ENCODE measurements at regions not wholly inside any gene's neighbourhood (a gene's known extent, or its start where the extent isn't known, plus 50 kb on each side); places are given as distances from the start of the nearest gene placed in this dataset.

DNA sequence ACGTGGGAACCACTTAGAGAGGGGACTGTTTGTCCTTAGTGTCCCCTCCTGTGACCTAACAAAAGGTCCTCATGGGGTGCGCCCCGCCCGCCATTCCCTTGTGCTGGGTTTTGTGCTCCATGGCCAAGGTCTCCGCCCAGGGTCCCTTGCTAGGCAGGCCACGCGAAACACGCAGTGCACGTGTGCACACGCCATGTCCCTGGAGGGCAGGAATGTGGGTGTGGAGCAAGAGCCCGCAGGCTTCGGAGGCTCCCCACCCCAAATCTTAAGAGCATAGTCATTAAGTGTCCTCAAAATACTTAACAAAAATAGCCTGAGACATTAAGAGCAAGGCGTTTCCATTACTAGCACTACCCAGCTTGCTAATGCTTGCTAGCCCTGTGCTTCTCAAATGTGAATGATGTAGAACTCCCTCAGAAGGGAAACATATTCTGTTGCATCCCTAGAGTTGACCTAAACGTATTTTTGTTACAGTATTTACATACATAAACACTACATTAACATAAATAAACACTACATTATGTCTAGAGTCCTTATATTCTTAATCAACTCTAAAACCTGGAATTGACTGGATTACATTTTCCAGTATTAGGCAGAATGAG lies 117.6 kb upstream of the APCDD1 start:
- no peak overlapping the region for H3K27ac ChIP-seq (ENCODE audit: insufficient read depth, low read length, poor library complexity, severe bottlenecking)
- peaks cover 0 to 3% (median 0%) of the 10 kb centered on the region in 7 donors for H3K9me3 Mint-ChIP-seq
- H3K27ac Mint-ChIP-seq = no peak overlapping the region
- no peak overlapping the region for H3K4me3 ChIP-seq (ENCODE audit: low read depth, low read length)
- ATAC-seq (ENCODE audit: low read depth in 2 of 2) (no peak), DNase-seq (no peak)
- H3K4me3 Mint-ChIP-seq = no peak overlapping the region
- no peaks in the 10 kb centered on the region for H3K4me1 Mint-ChIP-seq
- H3K36me3 ChIP-seq (ENCODE audit: control insufficient read depth, insufficient read depth, low read length) = no peaks in the 10 kb centered on the region
- H3K4me1 ChIP-seq (ENCODE audit: control insufficient read depth, insufficient read depth, low read length, poor library complexity, severe bottlenecking) = no peaks in the 10 kb centered on the region
- no peaks in the 10 kb centered on the region for H3K9me3 ChIP-seq (ENCODE audit: control insufficient read depth in 2 of 2, low read length in 2 of 2)
- no peaks in the 10 kb centered on the region for H3K27me3 Mint-ChIP-seq
- no peaks in the 10 kb centered on the region for H3K36me3 Mint-ChIP-seq
- no peaks in the 10 kb centered on the region for H3K27me3 ChIP-seq (ENCODE audit: control insufficient read depth, insufficient read depth, low read length)

DNA sequence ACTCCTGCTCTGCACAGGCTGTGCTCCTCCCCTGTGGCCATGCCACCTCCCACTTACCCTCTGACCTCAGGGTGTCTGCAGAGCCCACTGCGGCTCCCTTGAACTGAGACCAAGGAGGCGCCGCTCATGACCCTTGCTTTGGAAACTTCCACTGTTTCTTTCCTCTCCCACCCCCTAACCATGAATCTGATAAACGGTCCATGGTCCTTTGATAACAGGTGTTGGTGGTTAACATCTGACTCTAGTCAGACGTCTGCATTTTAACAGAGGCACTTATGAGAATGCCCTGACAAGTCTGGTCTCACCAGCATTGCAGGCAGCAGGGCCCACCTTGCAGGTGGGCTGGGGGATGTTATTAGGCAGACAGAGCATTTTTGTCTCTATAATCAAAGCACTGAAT lies 113.6 kb upstream of the APCDD1 start:
- H3K9me3 Mint-ChIP-seq = peaks cover 0 to 3% (median 0%) of the 10 kb centered on the region in 7 donors
- no peaks in the 10 kb centered on the region for H3K4me1 Mint-ChIP-seq
- H3K4me3 Mint-ChIP-seq = no peak overlapping the region
- H3K36me3 Mint-ChIP-seq = no peaks in the 10 kb centered on the region
- no peak overlapping the region for H3K27ac Mint-ChIP-seq
- Histone ChIP-seq H3K4me3 (ENCODE audit: low read depth, low read length) (no peak overlapping the region), H3K27ac (ENCODE audit: insufficient read depth, low read length, poor library complexity, severe bottlenecking) (no peak overlapping the region), H3K4me1 (ENCODE audit: control insufficient read depth, insufficient read depth, low read length, poor library complexity, severe bottlenecking) (no peaks in the 10 kb centered on the region), H3K36me3 (ENCODE audit: control insufficient read depth, insufficient read depth, low read length) (no peaks in the 10 kb centered on the region), H3K9me3 (ENCODE audit: control insufficient read depth in 2 of 2, low read length in 2 of 2) (no peaks in the 10 kb centered on the region), H3K27me3 (ENCODE audit: control insufficient read depth, insufficient read depth, low read length) (no peaks in the 10 kb centered on the region)
- DNase-seq (no peak), ATAC-seq (ENCODE audit: low read depth in 2 of 2) (no peak)
- no peaks in the 10 kb centered on the region for H3K27me3 Mint-ChIP-seq

DNA sequence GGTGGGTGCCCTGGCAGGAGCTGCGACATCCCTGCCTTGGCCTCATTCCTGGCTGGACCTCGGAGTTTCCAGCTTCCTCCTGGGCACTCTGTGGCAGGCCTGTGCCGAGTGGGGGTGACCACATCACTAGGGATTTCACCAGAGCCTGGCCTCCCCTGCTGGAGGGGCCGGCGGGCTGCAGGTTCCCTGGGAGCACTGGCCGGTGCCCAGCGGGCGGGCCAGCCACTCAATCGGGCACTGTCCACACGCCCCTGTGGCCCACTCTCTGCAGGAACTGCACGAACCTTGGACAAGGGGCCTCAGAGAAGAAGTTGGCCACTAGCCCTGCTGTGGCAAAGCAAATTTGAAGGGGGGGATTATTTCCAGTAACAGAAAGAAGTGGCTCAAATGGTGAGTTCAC lies 110.7 kb upstream of the APCDD1 start:
- no peaks in the 10 kb centered on the region for H3K9me3 ChIP-seq (ENCODE audit: control insufficient read depth in 2 of 2, low read length in 2 of 2)
- H3K4me3 ChIP-seq (ENCODE audit: low read depth, low read length) = no peak overlapping the region
- H3K4me1 ChIP-seq (ENCODE audit: control insufficient read depth, insufficient read depth, low read length, poor library complexity, severe bottlenecking) = no peaks in the 10 kb centered on the region
- H3K27me3 Mint-ChIP-seq = no peaks in the 10 kb centered on the region
- H3K4me3 Mint-ChIP-seq = no peak overlapping the region
- ATAC-seq (ENCODE audit: low read depth in 2 of 2) (no peak), DNase-seq (no peak)
- no peaks in the 10 kb centered on the region for H3K36me3 Mint-ChIP-seq
- no peaks in the 10 kb centered on the region for H3K27me3 ChIP-seq (ENCODE audit: control insufficient read depth, insufficient read depth, low read length)
- H3K36me3 ChIP-seq (ENCODE audit: control insufficient read depth, insufficient read depth, low read length) = no peaks in the 10 kb centered on the region
- H3K9me3 Mint-ChIP-seq = peaks cover 0 to 3% (median 0%) of the 10 kb centered on the region in 7 donors
- no peak overlapping the region for H3K27ac ChIP-seq (ENCODE audit: insufficient read depth, low read length, poor library complexity, severe bottlenecking)
- H3K27ac Mint-ChIP-seq = no peak overlapping the region
- H3K4me1 Mint-ChIP-seq = no peaks in the 10 kb centered on the region

DNA sequence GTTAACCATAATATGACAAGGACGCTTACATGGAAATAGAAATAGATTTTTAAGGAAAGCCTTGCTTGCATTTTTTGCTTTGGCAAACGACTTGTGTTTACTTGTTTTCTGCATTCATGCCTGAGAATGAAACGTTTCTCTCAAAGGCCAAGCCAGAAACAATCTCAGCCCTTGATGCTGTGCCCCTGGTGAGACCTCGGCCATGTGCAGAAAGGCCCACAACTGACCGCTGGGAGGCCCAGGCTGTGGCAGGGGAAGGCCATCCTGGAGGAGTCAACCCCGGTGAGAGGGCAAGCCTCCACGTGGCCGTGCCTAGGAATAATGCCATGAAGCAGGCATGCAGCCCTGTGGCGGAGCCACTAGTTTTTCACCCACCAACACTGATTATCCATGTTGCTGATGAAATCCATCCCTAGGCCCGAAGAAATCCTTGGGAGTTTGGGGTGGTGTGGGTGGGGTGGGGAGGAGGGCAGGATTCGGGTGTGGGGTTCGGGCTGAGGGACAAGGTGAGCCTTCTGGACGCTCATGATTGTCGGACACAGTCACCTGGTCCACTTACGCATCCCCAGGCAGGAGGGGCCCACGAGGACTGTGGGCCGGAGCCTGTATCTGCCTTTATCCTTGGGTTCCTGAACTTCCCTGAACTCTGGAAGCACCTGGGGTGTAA lies 107.6 kb upstream of the APCDD1 start:
- DNase-seq (no peak), ATAC-seq (ENCODE audit: low read depth in 2 of 2) (no peak)
- H3K4me1 Mint-ChIP-seq = no peaks in the 10 kb centered on the region
- no peaks in the 10 kb centered on the region for H3K27me3 Mint-ChIP-seq
- H3K36me3 ChIP-seq (ENCODE audit: control insufficient read depth, insufficient read depth, low read length) = no peaks in the 10 kb centered on the region
- H3K9me3 Mint-ChIP-seq = peaks cover 0 to 1% (median 0%) of the 10 kb centered on the region in 7 donors
- H3K27me3 ChIP-seq (ENCODE audit: control insufficient read depth, insufficient read depth, low read length) = no peaks in the 10 kb centered on the region
- no peak overlapping the region for H3K27ac Mint-ChIP-seq
- H3K9me3 ChIP-seq (ENCODE audit: control insufficient read depth in 2 of 2, low read length in 2 of 2) = no peaks in the 10 kb centered on the region
- H3K4me1 ChIP-seq (ENCODE audit: control insufficient read depth, insufficient read depth, low read length, poor library complexity, severe bottlenecking) = no peaks in the 10 kb centered on the region
- no peaks in the 10 kb centered on the region for H3K36me3 Mint-ChIP-seq
- H3K27ac ChIP-seq (ENCODE audit: insufficient read depth, low read length, poor library complexity, severe bottlenecking) = no peak overlapping the region
- no peak overlapping the region for H3K4me3 Mint-ChIP-seq
- H3K4me3 ChIP-seq (ENCODE audit: low read depth, low read length) = no peak overlapping the region

DNA sequence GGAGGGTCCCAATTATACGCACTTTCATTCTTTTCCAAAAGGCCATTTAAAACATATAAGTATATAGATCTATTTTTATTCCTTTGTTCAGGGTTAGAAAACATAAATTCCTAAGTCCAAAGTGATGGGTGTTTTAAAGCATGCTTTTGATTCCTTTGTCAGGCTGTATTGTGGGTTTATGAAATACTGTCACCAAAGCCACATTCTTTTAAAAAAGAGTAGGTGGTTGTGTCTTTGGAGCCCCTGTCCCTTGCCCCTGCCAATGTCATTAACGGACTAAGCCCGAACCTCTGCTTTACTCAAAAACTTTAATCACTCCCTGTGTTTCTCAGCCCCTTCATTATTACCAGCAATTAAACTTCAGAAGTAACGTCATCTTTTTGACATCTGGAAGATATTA lies 104.9 kb upstream of the APCDD1 start:
- Mint-ChIP-seq H3K36me3 (no peaks in the 10 kb centered on the region), H3K27me3 (peaks cover 4% of the 10 kb centered on the region), H3K4me1 (no peaks in the 10 kb centered on the region), H3K4me3 (no peak overlapping the region), H3K27ac (no peak overlapping the region), H3K9me3 (peaks cover 0 to 2% (median 0%) of the 10 kb centered on the region in 7 donors)
- no peak overlapping the region for H3K4me3 ChIP-seq (ENCODE audit: low read depth, low read length)
- no peak overlapping the region for H3K27ac ChIP-seq (ENCODE audit: insufficient read depth, low read length, poor library complexity, severe bottlenecking)
- no peaks in the 10 kb centered on the region for H3K4me1 ChIP-seq (ENCODE audit: control insufficient read depth, insufficient read depth, low read length, poor library complexity, severe bottlenecking)
- DNase-seq (no peak), ATAC-seq (ENCODE audit: low read depth in 2 of 2) (no peak)
- H3K27me3 ChIP-seq (ENCODE audit: control insufficient read depth, insufficient read depth, low read length) = no peaks in the 10 kb centered on the region
- no peaks in the 10 kb centered on the region for H3K9me3 ChIP-seq (ENCODE audit: control insufficient read depth in 2 of 2, low read length in 2 of 2)
- no peaks in the 10 kb centered on the region for H3K36me3 ChIP-seq (ENCODE audit: control insufficient read depth, insufficient read depth, low read length)

DNA sequence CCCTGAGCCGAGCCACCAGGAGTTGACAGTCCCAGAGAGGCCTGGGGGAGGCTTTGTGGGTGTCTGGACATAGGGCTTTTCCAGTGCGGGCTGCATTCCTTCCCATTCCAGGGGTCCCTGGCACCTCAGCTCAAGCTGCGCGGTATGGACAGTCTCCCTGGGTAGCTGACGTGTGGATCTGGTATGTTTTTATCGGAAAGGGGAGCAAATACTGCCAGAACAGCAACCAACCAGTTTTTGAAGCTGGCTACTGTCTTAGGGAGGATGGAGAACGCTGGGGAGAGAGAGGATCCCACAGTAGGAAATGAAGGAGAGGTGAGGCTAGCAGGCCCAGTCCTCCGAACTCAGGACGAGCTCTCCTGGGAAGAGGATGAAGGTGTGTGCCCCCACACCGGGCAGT lies 103.8 kb upstream of the APCDD1 start:
- H3K27me3 ChIP-seq (ENCODE audit: control insufficient read depth, insufficient read depth, low read length) = no peaks in the 10 kb centered on the region
- H3K36me3 Mint-ChIP-seq = no peaks in the 10 kb centered on the region
- no peaks in the 10 kb centered on the region for H3K4me1 ChIP-seq (ENCODE audit: control insufficient read depth, insufficient read depth, low read length, poor library complexity, severe bottlenecking)
- peaks cover 0 to 6% (median under 1%) of the 10 kb centered on the region in 7 donors for H3K9me3 Mint-ChIP-seq
- ATAC-seq (ENCODE audit: low read depth in 2 of 2) = no peak
- no peak for DNase-seq
- no peak overlapping the region for H3K27ac ChIP-seq (ENCODE audit: insufficient read depth, low read length, poor library complexity, severe bottlenecking)
- H3K27me3 Mint-ChIP-seq = peaks cover 4% of the 10 kb centered on the region
- no peak overlapping the region for H3K4me3 Mint-ChIP-seq
- no peaks in the 10 kb centered on the region for H3K36me3 ChIP-seq (ENCODE audit: control insufficient read depth, insufficient read depth, low read length)
- peaks cover 0 to 3% of the 10 kb centered on the region in 2 experiments for H3K9me3 ChIP-seq (ENCODE audit: control insufficient read depth in 2 of 2, low read length in 2 of 2)
- H3K4me3 ChIP-seq (ENCODE audit: low read depth, low read length) = no peak overlapping the region
- no peaks in the 10 kb centered on the region for H3K4me1 Mint-ChIP-seq
- H3K27ac Mint-ChIP-seq = no peak overlapping the region

DNA sequence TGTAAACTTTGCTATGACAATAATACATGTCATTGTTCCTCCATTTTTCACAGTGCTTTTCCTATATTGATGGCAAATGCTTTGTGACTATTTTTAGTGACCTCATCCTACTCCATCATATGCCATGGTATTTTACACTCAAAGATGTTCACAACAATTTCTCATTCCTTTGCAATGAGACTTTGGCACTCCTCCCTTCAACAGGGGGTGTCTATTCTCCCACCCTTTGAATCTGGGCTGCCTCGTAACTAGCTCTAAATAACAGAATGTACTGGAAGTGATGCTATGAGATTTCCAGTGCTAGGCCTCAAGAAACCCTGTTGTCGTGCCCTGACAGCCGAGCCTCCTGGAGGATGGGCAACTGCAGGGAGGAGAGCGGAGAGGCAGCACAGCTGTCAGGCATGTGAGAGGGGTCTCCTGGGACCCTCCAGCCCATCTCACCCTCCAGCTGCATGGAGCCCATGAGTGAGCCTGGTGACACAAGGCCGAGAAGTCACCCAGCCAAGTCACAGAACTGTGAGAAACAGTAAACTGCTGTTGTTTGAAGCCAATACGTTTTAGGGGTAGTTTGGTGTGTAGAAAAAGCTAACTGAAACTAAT lies 103.1 kb upstream of the APCDD1 start:
- Mint-ChIP-seq H3K27me3 (peaks cover 4% of the 10 kb centered on the region), H3K4me3 (no peak overlapping the region), H3K9me3 (peaks cover 0 to 12% (median 3%) of the 10 kb centered on the region in 7 donors), H3K36me3 (no peaks in the 10 kb centered on the region), H3K27ac (no peak overlapping the region), H3K4me1 (no peaks in the 10 kb centered on the region)
- DNase-seq (no peak), ATAC-seq (ENCODE audit: low read depth in 2 of 2) (no peak)
- no peaks in the 10 kb centered on the region for H3K27me3 ChIP-seq (ENCODE audit: control insufficient read depth, insufficient read depth, low read length)
- no peaks in the 10 kb centered on the region for H3K36me3 ChIP-seq (ENCODE audit: control insufficient read depth, insufficient read depth, low read length)
- H3K9me3 ChIP-seq (ENCODE audit: control insufficient read depth in 2 of 2, low read length in 2 of 2) = peaks cover under 1 to 10% of the 10 kb centered on the region in 2 experiments
- no peaks in the 10 kb centered on the region for H3K4me1 ChIP-seq (ENCODE audit: control insufficient read depth, insufficient read depth, low read length, poor library complexity, severe bottlenecking)
- H3K27ac ChIP-seq (ENCODE audit: insufficient read depth, low read length, poor library complexity, severe bottlenecking) = no peak overlapping the region
- no peak overlapping the region for H3K4me3 ChIP-seq (ENCODE audit: low read depth, low read length)

DNA sequence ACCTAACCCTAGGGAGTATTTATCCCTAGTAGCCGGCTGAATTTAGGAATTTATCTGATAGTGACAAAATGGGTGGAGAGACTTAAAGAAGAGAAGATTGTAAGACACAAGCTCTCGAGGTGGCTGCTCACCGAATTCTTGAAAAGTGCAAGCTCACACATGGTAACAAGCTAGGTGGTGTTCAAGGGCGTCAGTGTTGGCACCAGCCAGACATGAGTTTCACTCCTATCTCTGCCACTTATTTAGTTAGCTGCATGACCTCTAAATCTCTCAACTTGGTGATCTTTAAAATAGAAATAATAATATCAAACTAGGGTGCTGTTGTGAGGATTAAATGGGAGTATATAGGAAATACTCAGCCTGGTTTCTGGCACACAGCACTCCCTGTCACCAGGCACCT lies 102.6 kb upstream of the APCDD1 start:
- peaks cover 6 to 15% of the 10 kb centered on the region in 2 experiments for H3K9me3 ChIP-seq (ENCODE audit: control insufficient read depth in 2 of 2, low read length in 2 of 2)

More for the DNA sequence above, 102.6 kb upstream of the APCDD1 start:
- Mint-ChIP-seq H3K4me3 (no peak overlapping the region), H3K4me1 (no peaks in the 10 kb centered on the region), H3K9me3 (peaks cover 0 to 12% (median 5%) of the 10 kb centered on the region in 7 donors), H3K27me3 (peaks cover 4% of the 10 kb centered on the region), H3K36me3 (no peaks in the 10 kb centered on the region), H3K27ac (no peak overlapping the region)
- Histone ChIP-seq H3K4me3 (ENCODE audit: low read depth, low read length) (no peak overlapping the region), H3K36me3 (ENCODE audit: control insufficient read depth, insufficient read depth, low read length) (no peaks in the 10 kb centered on the region), H3K4me1 (ENCODE audit: control insufficient read depth, insufficient read depth, low read length, poor library complexity, severe bottlenecking) (no peaks in the 10 kb centered on the region), H3K27me3 (ENCODE audit: control insufficient read depth, insufficient read depth, low read length) (no peaks in the 10 kb centered on the region), H3K27ac (ENCODE audit: insufficient read depth, low read length, poor library complexity, severe bottlenecking) (no peak overlapping the region)
- DNase-seq (no peak), ATAC-seq (ENCODE audit: low read depth in 2 of 2) (no peak)
